ENCODE measurements at regions not wholly inside any gene's neighbourhood (a gene's known extent, or its start where the extent isn't known, plus 50 kb on each side); places are given as distances from the start of the nearest gene placed in this dataset.

- no peak overlapping the region for H2BK5ac ChIP-seq (ENCODE audit: low read depth, low read length)
- H3K23me2 ChIP-seq (ENCODE audit: low read depth, low read length) = no peaks in the 10 kb centered on the region
- no peak overlapping the region for H3K4me2 ChIP-seq (ENCODE audit: insufficient read depth in 1 of 2, low read depth in 2 of 2, low read length in 2 of 2)
- no peak overlapping the region for H2BK20ac ChIP-seq (ENCODE audit: low read length)
- H2BK120ac ChIP-seq (replicated peaks; ENCODE audit: low read depth, low read length) = no peak overlapping the region
- FAIRE-seq (no peak), DNase-seq (ENCODE audit: low read depth in 1 of 2, low spot score in 2 of 2) (no peak)
- no peaks in the 10 kb centered on the region for H3K79me1 ChIP-seq (ENCODE audit: low read depth, low read length)
- H3K9me3 ChIP-seq (ENCODE audit: insufficient read depth in 2 of 2, low read depth in 1 of 2, low read length in 1 of 2) = no peaks in the 10 kb centered on the region
- POLR2A ChIA-PET (ENCODE audit: partially characterized antibody) = no interaction called here
- H2AK5ac ChIP-seq (ENCODE audit: low read depth, low read length) = no peak overlapping the region
- no peak overlapping the region for H3K4ac ChIP-seq (replicated peaks; ENCODE audit: insufficient read length, low read depth, low read length)
- WGBS, 2 experiments (ENCODE audit: extremely low coverage in 1 of 2, insufficient coverage in 1 of 2, insufficient read length in 1 of 2, insufficient replicate concordance in 2 of 2, low coverage in 1 of 2, low lambda C conversion rate in 2 of 2, missing lambda C conversion rate in 1 of 2) = 90% methylated on average over 1 of the region's 1 CpG; no CpG with 5 or more reads in 1 of the 2 experiments
- H3K9ac ChIP-seq (replicated peaks in 1 of 4; ENCODE audit: extremely low read depth in 1 of 4, low read depth in 3 of 4, low read length in 3 of 4) = no peak overlapping the region
- no peak overlapping the region for H3K4me3 ChIP-seq (ENCODE audit: extremely low read depth in 1 of 4, insufficient read depth in 2 of 4, low read depth in 3 of 4, low read length in 4 of 4)
- H3K23ac ChIP-seq (ENCODE audit: insufficient read length) = no peak overlapping the region
- CTCF ChIA-PET (ENCODE audit: partially characterized antibody) = no interaction called here
- H4K5ac ChIP-seq (ENCODE audit: insufficient read length, low read depth, low read length) = no peak overlapping the region
- H3K27me3 ChIP-seq (replicated peaks in 1 of 4; ENCODE audit: control insufficient read depth in 3 of 4, extremely low read depth in 1 of 4, insufficient read depth in 3 of 4, low read length in 3 of 4) = no peaks in the 10 kb centered on the region
- H4K91ac ChIP-seq (replicated peaks; ENCODE audit: insufficient read length, low read length) = no peak overlapping the region
- H2AFZ ChIP-seq (ENCODE audit: low read length) = no peak overlapping the region
- TF ChIP-seq JUN (IDR thresholded peaks at IDR 0.05; ENCODE audit: low read depth, low read length) = no peak
- no peak for TF ChIP-seq CTCF (IDR thresholded peaks at IDR 0.05; ENCODE audit: control extremely low read depth in 1 of 3, insufficient read depth in 1 of 3, low read depth in 1 of 3, low read length in 3 of 3)
- TF ChIP-seq SIN3A (conservative IDR thresholded peaks at IDR 0.05 in 1 of 2, IDR thresholded peaks at IDR 0.05 in 1 of 2; ENCODE audit: low read depth in 1 of 2, low read length in 2 of 2) = no peak
- no peak for TF ChIP-seq HDAC2 (IDR thresholded peaks at IDR 0.05; ENCODE audit: borderline replicate concordance in 1 of 2, low read depth in 2 of 2, low read length in 2 of 2)
- no peak for TF ChIP-seq HDAC6 (IDR thresholded peaks at IDR 0.05; ENCODE audit: low read depth, low read length)
- no peak for TF ChIP-seq SP1 (IDR thresholded peaks at IDR 0.05; ENCODE audit: low read depth, low read length)
- TF ChIP-seq ASH2L (IDR thresholded peaks at IDR 0.05; ENCODE audit: low read length) = no peak
- no peak for TF ChIP-seq KDM4A (IDR thresholded peaks at IDR 0.05; ENCODE audit: low read depth, low read length, severe bottlenecking)
- no peak for TF ChIP-seq CBX5 (IDR thresholded peaks at IDR 0.05; ENCODE audit: low read depth, low read length)
- no peak for TF ChIP-seq BCL11A (IDR thresholded peaks at IDR 0.05; ENCODE audit: low read depth in 2 of 2, low read length in 2 of 2)
- no peaks in the 10 kb centered on the region for H3K36me3 ChIP-seq (ENCODE audit: control insufficient read depth in 2 of 4, insufficient read depth in 4 of 4, low read length in 3 of 4)
- H3K18ac ChIP-seq (ENCODE audit: extremely low read depth, low read length) = no peak overlapping the region
- no peaks in the 10 kb centered on the region for H3K4me1 ChIP-seq (replicated peaks in 1 of 4; ENCODE audit: control insufficient read depth in 3 of 4, insufficient read depth in 4 of 4, low read length in 3 of 4)
- no peak overlapping the region for H3K14ac ChIP-seq (ENCODE audit: insufficient read length)
- H4K8ac ChIP-seq (ENCODE audit: extremely low read depth, insufficient read depth, low read length) = no peak overlapping the region
- no peaks in the 10 kb centered on the region for H4K20me1 ChIP-seq (replicated peaks in 1 of 2; ENCODE audit: control insufficient read depth in 1 of 2, insufficient read depth in 2 of 2, low read length in 2 of 2)
- no peak overlapping the region for H2BK15ac ChIP-seq (ENCODE audit: low read length)
- H3K56ac ChIP-seq (replicated peaks; ENCODE audit: insufficient read length, low read depth, low read length) = no peak overlapping the region
- no peak overlapping the region for H2BK12ac ChIP-seq (ENCODE audit: low read depth, low read length)
- H3K27ac ChIP-seq (ENCODE audit: low read depth, low read length) = no peak overlapping the region
- H3K79me2 ChIP-seq (ENCODE audit: control insufficient read depth in 1 of 2, insufficient read depth in 2 of 2, low read length in 2 of 2) = no peaks in the 10 kb centered on the region
These were observed 82.6 kb upstream of the CNTN6 start for GRCh38 chr3:1010228-1010627.

Measured in H1 (cell line).